Uterus (tissue), 3 donors: ENCODE measurements at regions not wholly inside any gene's neighbourhood (a gene's known extent, or its start where the extent isn't known, plus 50 kb on each side); places are given as distances from the start of the nearest gene placed in this dataset.

Source experiments
- DNase-seq, 2 donors: peaks; one replicate each; pipeline ENCODE4 v3.0.0-alpha.2; 2019 to 2020
- H3K27ac ChIP-seq, 2 donors: fragments of 200-600 bp; sonication (generic); 1 replicate in 1 of 2; 2 replicates in 1 of 2; pipeline ENCODE4 v1.5.1; 2016 to 2018
- H3K27me3 ChIP-seq, 2 donors: fragments of 200-600 bp; sonication (generic); one replicate each; pipeline ENCODE4 v1.5.1; 2018 to 2019; ENCODE audit warnings: control low read depth in 1 of 2
- H3K36me3 ChIP-seq, 2 donors: fragments of 200-600 bp; sonication (generic); one replicate each; pipeline ENCODE4 v1.5.1; 2019; ENCODE audit warnings: control low read depth in 1 of 2
- H3K4me1 ChIP-seq, 2 donors: fragments of 200-600 bp; sonication (generic); one replicate each; pipeline ENCODE4 v1.5.1; 2018 to 2019; ENCODE audit warnings: control low read depth in 1 of 2
- H3K4me3 ChIP-seq, 2 donors: fragments of 200-600 bp; sonication (generic); 1 replicate in 1 of 2; 2 replicates in 1 of 2; pipeline ENCODE4 v1.5.1; 2018 to 2019; ENCODE audit warnings: mild to moderate bottlenecking in 1 of 2
- H3K9me3 ChIP-seq, 2 donors: fragments of 200-600 bp; sonication (generic); one replicate each; pipeline ENCODE4 v1.5.1; 2019; ENCODE audit warnings: control low read depth in 1 of 2
- POLR2A ChIP-seq, 2 donors: fragments of 450-650 bp; IDR thresholded peaks; one replicate each; pipeline ENCODE4 v1.6.1; 2016; ENCODE audit warnings: antibody characterized with exemption in 2 of 2, mild to moderate bottlenecking in 1 of 2, moderate library complexity in 1 of 2
- intact Hi-C: fragments of 100-400 bp; cut with DNase I; formaldehyde crosslinking; loops from one replicate; pipeline ENCODE4 v1.15.1; 2023; ENCODE audit warnings: low total_unique reads
- TF ChIP-seq, protein P1 (sequence below), 4 experiments: fragments of 200-600 bp in 2 of 4; fragments of 450-650 bp in 2 of 4; sonication (generic) in 2 of 4; IDR thresholded peaks; one replicate each; pipeline ENCODE4 v1.5.1; 2016 to 2019; ENCODE audit warnings: antibody characterized with exemption in 4 of 4, mild to moderate bottlenecking in 2 of 4, moderate library complexity in 1 of 4
- donor health status: DM: yes; HTN: yes; CAD: no.

DNA sequence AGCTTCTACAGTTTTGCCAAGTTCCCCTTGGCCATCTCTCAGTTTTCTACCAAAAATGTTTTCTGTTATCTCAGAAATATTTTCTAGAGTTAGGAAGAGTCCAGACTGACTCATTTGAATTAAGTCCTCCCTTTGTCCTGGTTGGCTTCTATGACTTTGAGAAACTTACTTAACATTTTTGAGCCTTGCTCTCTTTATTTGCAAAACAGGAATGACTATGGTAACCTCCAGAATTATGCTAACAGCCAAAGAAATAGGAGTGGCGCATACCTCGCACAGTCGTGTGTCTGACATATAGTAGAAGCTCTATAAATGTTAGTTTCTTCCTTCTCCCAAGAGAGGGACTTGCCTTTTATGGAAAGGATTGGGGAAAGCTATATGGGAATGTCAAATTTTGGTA is 841.1 kb downstream of the TSN start:
- Histone ChIP-seq H3K36me3 (no peaks in the 10 kb centered on the region), H3K4me1 (no peaks in the 10 kb centered on the region), H3K9me3 (no peaks in the 10 kb centered on the region), H3K27me3 (no peaks in the 10 kb centered on the region), H3K4me3 (no peak overlapping the region), H3K27ac (no peak overlapping the region)
- TF ChIP-seq, protein P1, sequence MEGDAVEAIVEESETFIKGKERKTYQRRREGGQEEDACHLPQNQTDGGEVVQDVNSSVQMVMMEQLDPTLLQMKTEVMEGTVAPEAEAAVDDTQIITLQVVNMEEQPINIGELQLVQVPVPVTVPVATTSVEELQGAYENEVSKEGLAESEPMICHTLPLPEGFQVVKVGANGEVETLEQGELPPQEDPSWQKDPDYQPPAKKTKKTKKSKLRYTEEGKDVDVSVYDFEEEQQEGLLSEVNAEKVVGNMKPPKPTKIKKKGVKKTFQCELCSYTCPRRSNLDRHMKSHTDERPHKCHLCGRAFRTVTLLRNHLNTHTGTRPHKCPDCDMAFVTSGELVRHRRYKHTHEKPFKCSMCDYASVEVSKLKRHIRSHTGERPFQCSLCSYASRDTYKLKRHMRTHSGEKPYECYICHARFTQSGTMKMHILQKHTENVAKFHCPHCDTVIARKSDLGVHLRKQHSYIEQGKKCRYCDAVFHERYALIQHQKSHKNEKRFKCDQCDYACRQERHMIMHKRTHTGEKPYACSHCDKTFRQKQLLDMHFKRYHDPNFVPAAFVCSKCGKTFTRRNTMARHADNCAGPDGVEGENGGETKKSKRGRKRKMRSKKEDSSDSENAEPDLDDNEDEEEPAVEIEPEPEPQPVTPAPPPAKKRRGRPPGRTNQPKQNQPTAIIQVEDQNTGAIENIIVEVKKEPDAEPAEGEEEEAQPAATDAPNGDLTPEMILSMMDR (IDR thresholded peaks at IDR 0.05), result no peak
- no peak for TF ChIP-seq POLR2A (IDR thresholded peaks at IDR 0.05)
- DNase-seq, result no peak
- intact Hi-C loops, result no loop called here

DNA sequence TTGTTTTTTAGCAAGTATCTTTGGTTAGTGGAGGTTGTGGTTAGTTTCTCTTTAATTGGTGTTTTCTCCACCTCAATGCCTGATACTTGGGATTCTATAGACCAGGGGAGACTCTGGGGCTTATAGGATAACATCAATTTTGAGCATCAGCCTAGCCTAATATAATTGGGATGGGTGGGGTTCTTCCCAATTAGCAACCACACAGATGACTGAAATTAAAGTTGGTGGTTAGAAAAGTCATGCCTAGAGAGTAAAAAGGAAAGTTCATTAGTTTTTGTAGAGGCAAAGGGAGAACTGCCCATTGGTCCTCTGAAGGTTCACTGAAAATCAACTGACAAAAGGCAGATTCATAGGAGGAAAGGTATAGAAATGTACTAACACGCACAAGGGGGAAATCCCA is 843.3 kb downstream of the TSN start:
- no peaks in the 10 kb centered on the region for H3K9me3 ChIP-seq
- H3K27ac ChIP-seq, result no peak overlapping the region
- H3K36me3 ChIP-seq, result no peaks in the 10 kb centered on the region
- no peak overlapping the region for H3K4me3 ChIP-seq
- no peak for DNase-seq
- TF ChIP-seq, protein P1 (IDR thresholded peaks at IDR 0.05), result no peak
- TF ChIP-seq POLR2A (IDR thresholded peaks at IDR 0.05), result no peak
- no peaks in the 10 kb centered on the region for H3K4me1 ChIP-seq
- intact Hi-C loops, result no loop called here
- no peaks in the 10 kb centered on the region for H3K27me3 ChIP-seq

DNA sequence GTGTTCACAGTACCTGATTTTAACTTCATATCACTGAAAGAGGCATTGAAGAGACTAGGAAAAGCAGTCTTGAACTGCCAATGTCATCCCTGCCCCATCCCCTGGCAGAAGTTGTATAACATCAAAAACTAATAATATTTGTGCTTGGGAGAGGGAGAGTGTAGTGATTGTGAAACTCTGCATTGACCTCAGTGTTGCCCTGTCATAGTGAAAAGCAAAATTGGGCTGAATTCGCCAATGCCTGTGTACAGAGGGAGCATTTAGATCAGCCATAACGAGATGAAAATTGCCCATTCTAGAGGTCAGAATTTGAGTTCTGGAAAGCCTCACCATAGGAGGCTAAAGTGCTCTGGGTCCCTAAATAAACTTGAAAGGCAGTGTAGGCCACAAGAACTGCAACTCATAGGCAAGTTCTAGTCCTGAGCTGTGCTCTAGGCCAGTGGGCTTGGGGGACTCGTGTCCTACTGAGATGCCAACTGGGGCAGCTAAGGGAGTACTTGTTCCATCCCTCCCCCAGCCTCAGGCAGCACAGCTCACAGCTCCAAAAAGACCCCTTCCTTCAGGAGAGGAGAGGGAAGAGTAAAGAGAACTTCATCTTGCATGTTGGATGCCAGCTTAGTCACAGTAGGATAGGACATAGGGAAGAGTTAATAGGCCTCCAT is 855.6 kb downstream of the TSN start:
- DNase-seq, result no peak
- Histone ChIP-seq H3K27ac (no peak overlapping the region), H3K36me3 (no peaks in the 10 kb centered on the region), H3K9me3 (no peaks in the 10 kb centered on the region), H3K4me1 (no peaks in the 10 kb centered on the region), H3K4me3 (no peak overlapping the region), H3K27me3 (no peaks in the 10 kb centered on the region)
- intact Hi-C loops, result no loop called here
- TF ChIP-seq POLR2A (IDR thresholded peaks at IDR 0.05), result no peak
- TF ChIP-seq, protein P1 (IDR thresholded peaks at IDR 0.05), result no peak

DNA sequence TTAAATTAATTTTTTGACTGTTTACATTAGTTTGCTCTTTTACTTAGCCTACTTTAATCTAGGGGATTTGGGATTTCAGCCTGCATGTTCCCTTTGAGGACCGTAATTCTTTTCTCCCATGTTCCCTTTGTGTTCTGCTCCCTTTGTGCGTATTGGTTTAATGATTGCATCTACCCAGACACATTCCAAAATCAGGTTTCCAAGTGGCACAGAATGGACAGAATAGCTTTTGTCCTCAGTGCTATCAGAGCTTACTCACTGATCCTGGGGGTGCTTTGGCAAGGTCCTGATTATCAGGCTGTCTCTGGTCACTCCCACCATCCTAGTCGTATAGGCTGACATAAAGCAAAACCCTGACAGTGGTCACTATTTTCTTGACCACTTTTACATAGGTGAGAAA is 867.5 kb downstream of the TSN start:
- Histone ChIP-seq H3K9me3 (no peaks in the 10 kb centered on the region), H3K27ac (no peak overlapping the region), H3K4me1 (no peaks in the 10 kb centered on the region), H3K4me3 (no peak overlapping the region), H3K36me3 (no peaks in the 10 kb centered on the region), H3K27me3 (no peaks in the 10 kb centered on the region)
- DNase-seq, result no peak
- no peak for TF ChIP-seq POLR2A (IDR thresholded peaks at IDR 0.05)
- TF ChIP-seq, protein P1 (IDR thresholded peaks at IDR 0.05), result no peak
- intact Hi-C loops, result no loop called here

DNA sequence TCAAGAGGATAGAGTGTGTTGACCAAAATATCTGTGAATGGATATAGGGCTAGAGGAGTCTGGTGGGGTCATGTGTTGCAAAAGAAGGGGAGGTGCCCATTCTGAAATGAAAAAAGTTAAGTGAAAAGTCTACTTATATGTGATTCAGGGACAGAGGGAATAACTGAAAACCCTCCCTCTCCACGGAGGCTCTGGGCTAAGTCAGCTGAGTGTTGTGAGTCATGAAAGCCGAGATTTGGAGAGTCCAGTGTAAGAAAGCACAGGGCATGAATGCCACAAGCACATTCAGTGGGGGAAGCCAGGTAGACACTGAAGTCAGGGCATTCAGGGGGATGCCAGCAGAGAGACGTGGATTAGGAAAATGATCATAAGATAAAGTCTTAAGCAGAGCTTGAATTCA is 871.9 kb downstream of the TSN start:
- TF ChIP-seq POLR2A (IDR thresholded peaks at IDR 0.05), result no peak
- TF ChIP-seq, protein P1 (IDR thresholded peaks at IDR 0.05), result no peak
- no peak overlapping the region for H3K4me3 ChIP-seq
- no peaks in the 10 kb centered on the region for H3K4me1 ChIP-seq
- DNase-seq, result no peak
- H3K27me3 ChIP-seq, result no peaks in the 10 kb centered on the region
- H3K36me3 ChIP-seq, result no peaks in the 10 kb centered on the region
- H3K27ac ChIP-seq, result no peak overlapping the region
- intact Hi-C loops, result no loop called here
- no peaks in the 10 kb centered on the region for H3K9me3 ChIP-seq
